Thoracic aorta (tissue), 2 donors: ENCODE measurements at regions not wholly inside any gene's neighbourhood (a gene's known extent, or its start where the extent isn't known, plus 50 kb on each side); places are given as distances from the start of the nearest gene placed in this dataset.

ENCODE experiments used
- ATAC-seq: fragments of 150-250 bp; one replicate; pipeline ENCODE4 v1.8.0; 2017; ENCODE audit warnings: low read depth; ENCODE audit not compliant: insufficient number of reproducible peaks, low FRiP score
- DNase-seq: peaks from one replicate; pipeline ENCODE4 v3.0.0-alpha.2; 2020; ENCODE audit warnings: low spot score
- H3K27ac ChIP-seq, 2 donors: fragments of 200-600 bp; sonication (generic); 1 replicate in 1 of 2; 2 replicates in 1 of 2; pipeline ENCODE4 v1.5.1; 2016; ENCODE audit warnings: mild to moderate bottlenecking in 2 of 2, moderate library complexity in 2 of 2
- H3K27me3 ChIP-seq: fragments of 200-600 bp; sonication (generic); replicated peaks from 2 replicates; pipeline ENCODE4 v1.6.0; 2016; ENCODE audit warnings: mild to moderate bottlenecking; ENCODE audit not compliant: insufficient read depth
- H3K36me3 ChIP-seq: fragments of 200-600 bp; sonication (generic); one replicate; pipeline ENCODE4 v1.5.1; 2016
- H3K4me1 ChIP-seq, 2 donors: fragments of 200-600 bp; sonication (generic); 1 replicate in 1 of 2; 2 replicates in 1 of 2; pipeline versions ENCODE4 v1.5.1 to v1.6.0; 2016; ENCODE audit warnings: low read depth in 2 of 2, mild to moderate bottlenecking in 1 of 2; ENCODE audit not compliant: control insufficient read depth in 1 of 2
- H3K4me3 ChIP-seq: fragments of 200-600 bp; sonication (generic); 2 replicates; pipeline ENCODE4 v1.5.1; 2016; ENCODE audit warnings: mild to moderate bottlenecking
- H3K9me3 ChIP-seq: fragments of 200-600 bp; sonication (generic); 2 replicates; pipeline ENCODE4 v1.5.1; 2016
- TF ChIP-seq, protein P1 (sequence below): fragments of 200-600 bp; sonication (generic); IDR thresholded peaks from one replicate; pipeline ENCODE4 v1.5.1; 2019; ENCODE audit warnings: antibody characterized with exemption

DNA sequence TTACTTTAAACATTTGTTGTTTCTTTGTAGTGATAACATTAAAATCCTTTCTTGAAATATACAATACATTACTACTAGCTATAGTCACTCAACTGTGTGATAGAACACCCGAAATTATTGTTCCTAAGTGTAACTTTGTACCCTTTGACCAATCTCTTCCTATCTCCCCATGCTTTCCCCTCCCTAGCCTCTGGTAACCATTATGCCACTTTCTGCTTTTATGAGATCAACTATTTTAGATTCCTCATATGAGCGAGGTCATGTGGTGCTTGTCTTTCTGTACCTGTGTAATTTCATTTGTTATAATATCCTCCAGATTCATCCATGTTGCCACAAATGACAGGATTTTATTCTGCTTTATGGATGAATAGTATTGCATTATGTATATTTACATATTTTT is 629.0 kb downstream of the USP25 start:
- Histone ChIP-seq H3K36me3 (no peaks in the 10 kb centered on the region), H3K4me3 (no peak overlapping the region), H3K27me3 (no peaks in the 10 kb centered on the region), H3K9me3 (peaks cover 4% of the 10 kb centered on the region), H3K4me1 (peaks cover 3 to 6% of the 10 kb centered on the region in 2 donors), H3K27ac (no peak overlapping the region)
- no peak for ATAC-seq
- TF ChIP-seq, protein P1, sequence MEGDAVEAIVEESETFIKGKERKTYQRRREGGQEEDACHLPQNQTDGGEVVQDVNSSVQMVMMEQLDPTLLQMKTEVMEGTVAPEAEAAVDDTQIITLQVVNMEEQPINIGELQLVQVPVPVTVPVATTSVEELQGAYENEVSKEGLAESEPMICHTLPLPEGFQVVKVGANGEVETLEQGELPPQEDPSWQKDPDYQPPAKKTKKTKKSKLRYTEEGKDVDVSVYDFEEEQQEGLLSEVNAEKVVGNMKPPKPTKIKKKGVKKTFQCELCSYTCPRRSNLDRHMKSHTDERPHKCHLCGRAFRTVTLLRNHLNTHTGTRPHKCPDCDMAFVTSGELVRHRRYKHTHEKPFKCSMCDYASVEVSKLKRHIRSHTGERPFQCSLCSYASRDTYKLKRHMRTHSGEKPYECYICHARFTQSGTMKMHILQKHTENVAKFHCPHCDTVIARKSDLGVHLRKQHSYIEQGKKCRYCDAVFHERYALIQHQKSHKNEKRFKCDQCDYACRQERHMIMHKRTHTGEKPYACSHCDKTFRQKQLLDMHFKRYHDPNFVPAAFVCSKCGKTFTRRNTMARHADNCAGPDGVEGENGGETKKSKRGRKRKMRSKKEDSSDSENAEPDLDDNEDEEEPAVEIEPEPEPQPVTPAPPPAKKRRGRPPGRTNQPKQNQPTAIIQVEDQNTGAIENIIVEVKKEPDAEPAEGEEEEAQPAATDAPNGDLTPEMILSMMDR, result no peak
- no peak for DNase-seq

DNA sequence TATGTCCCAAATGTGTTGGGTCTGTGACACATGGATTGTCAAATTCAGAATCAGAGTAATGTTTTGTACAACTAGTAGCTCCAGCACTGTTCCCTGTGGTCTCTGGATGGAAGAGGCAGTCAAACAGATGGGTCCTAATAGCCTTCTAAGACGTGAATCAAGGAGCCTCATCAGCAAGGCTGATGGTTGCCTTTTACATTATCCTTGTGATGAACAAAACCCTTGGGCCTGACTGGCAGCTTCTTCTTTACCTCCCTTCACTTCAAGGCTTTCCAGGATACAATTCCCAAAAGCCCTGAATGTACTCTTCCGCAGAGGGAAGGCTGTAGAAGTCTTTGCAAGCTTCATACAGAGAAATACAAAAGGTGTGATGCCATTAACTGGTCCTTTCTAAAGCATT is 633.3 kb downstream of the USP25 start:
- Histone ChIP-seq H3K36me3 (no peaks in the 10 kb centered on the region), H3K4me1 (peaks cover 0 to 2% of the 10 kb centered on the region in 2 donors), H3K27me3 (no peaks in the 10 kb centered on the region), H3K9me3 (peaks cover 4% of the 10 kb centered on the region), H3K27ac (no peak overlapping the region), H3K4me3 (no peak overlapping the region)
- ATAC-seq (no peak), DNase-seq (no peak)
- TF ChIP-seq, protein P1, result no peak

DNA sequence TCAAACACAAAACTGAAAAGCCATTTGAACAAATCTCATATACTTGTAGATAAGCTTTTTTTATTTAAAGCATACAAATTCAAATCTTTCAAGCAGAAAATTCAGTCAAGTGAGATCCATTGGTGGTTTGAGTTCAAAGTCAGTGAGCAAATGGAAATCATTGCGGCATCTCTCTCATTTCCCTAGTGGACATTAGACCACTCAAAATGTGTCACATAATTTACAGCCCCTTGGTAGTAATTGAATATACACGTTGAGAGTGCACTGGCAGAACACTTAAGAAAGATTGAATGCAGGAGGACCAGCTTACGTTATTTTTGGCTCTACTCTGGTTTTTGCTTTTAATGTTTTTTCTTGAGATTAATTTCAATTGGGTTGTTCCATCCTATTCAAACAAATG is 633.7 kb downstream of the USP25 start:
- Histone ChIP-seq H3K27ac (no peak overlapping the region), H3K4me1 (no peaks in the 10 kb centered on the region)
- TF ChIP-seq, protein P1, result no peak

DNA sequence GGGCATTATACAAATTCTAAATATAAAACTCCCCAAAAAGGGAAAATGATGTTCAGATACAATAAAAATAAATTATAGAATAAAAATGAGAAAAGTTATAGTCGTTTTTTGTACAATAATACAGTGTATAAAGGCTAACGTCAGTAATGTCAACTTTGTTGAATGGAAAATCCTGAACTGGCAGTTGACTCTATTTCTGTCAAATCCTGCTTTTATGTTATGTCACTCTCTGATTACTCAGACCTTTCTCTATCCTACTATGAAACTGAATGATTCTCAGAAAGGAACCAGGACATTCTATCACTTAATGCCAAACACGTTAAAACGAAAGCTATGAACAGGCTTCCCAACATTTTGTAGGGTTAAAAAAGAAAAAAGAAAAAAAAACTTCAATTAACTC is 636.4 kb downstream of the USP25 start:
- no peak for DNase-seq
- no peaks in the 10 kb centered on the region for H3K4me1 ChIP-seq
- no peaks in the 10 kb centered on the region for H3K27me3 ChIP-seq
- no peak overlapping the region for H3K27ac ChIP-seq
- H3K9me3 ChIP-seq, result no peaks in the 10 kb centered on the region
- TF ChIP-seq, protein P1, result no peak
- ATAC-seq, result no peak
- H3K36me3 ChIP-seq, result no peaks in the 10 kb centered on the region
- no peak overlapping the region for H3K4me3 ChIP-seq

More for the DNA sequence above, 633.7 kb downstream of the USP25 start:
- H3K4me3 ChIP-seq, result no peak overlapping the region
- H3K36me3 ChIP-seq, result no peaks in the 10 kb centered on the region
- ATAC-seq (no peak), DNase-seq (no peak)
- no peaks in the 10 kb centered on the region for H3K27me3 ChIP-seq
- peaks cover 4% of the 10 kb centered on the region for H3K9me3 ChIP-seq

DNA sequence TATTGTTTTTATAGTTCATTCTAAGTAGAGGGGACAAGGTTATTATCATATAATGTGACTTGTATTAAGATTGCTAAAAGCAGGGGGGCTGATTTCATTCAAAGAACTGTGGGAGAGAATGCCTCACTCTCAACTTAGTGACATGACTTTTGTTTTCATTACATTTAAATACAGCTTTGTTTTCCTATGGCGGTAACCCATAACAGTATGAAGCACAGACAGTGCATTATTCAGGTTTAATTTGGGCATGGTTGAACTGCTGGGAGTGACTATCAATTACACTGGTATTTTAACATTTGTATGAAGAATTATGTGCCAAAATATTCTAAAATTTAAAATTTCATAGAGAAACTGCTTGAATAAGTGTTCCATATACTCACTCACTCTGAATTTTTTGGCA is 637.3 kb downstream of the USP25 start:
- Histone ChIP-seq H3K4me1 (no peaks in the 10 kb centered on the region), H3K36me3 (no peaks in the 10 kb centered on the region), H3K27ac (no peak overlapping the region), H3K27me3 (no peaks in the 10 kb centered on the region), H3K9me3 (no peaks in the 10 kb centered on the region), H3K4me3 (no peak overlapping the region)
- TF ChIP-seq, protein P1, result no peak
- ATAC-seq, result no peak
- no peak for DNase-seq
